Peyer's patch (tissue), 4 donors: ENCODE measurements at regions not wholly inside any gene's neighbourhood (a gene's known extent, or its start where the extent isn't known, plus 50 kb on each side); places are given as distances from the start of the nearest gene placed in this dataset.

ENCODE experiments used
- DNase-seq, 3 donors: peaks; one replicate each; pipeline ENCODE4 v3.0.0-alpha.2; 2017 to 2019
- H3K27ac ChIP-seq, 4 donors: fragments of 200-600 bp; sonication (generic); one replicate each; pipeline ENCODE4 v1.5.1; 2016 to 2019
- H3K27me3 ChIP-seq, 2 donors: fragments of 200-600 bp; sonication (generic); one replicate each; pipeline ENCODE4 v1.5.1; 2019
- H3K36me3 ChIP-seq, 3 donors: fragments of 200-600 bp; sonication (generic); one replicate each; pipeline ENCODE4 v1.5.1; 2016 to 2019
- H3K4me1 ChIP-seq, 4 donors: fragments of 200-600 bp; sonication (generic); one replicate each; pipeline ENCODE4 v1.5.1; 2016 to 2019
- H3K4me3 ChIP-seq, 4 donors: fragments of 200-600 bp; sonication (generic); 1 replicate in 3 of 4; 2 replicates in 1 of 4; pipeline ENCODE4 v1.5.1; 2016 to 2019; ENCODE audit warnings: mild to moderate bottlenecking in 1 of 4
- H3K9me3 ChIP-seq, 4 donors: fragments of 200-600 bp; sonication (generic); one replicate each; pipeline ENCODE4 v1.5.1; 2016 to 2019; ENCODE audit warnings: mild to moderate bottlenecking in 1 of 4
- CTCF ChIP-seq, 6 experiments: fragments of 450-650 bp in 4 of 6; fragments of 200-600 bp in 2 of 6; sonication (generic) in 1 of 6; IDR thresholded peaks; one replicate each; pipeline ENCODE4 v1.5.1; 2017 to 2019; ENCODE audit warnings: antibody characterized with exemption in 6 of 6, mild to moderate bottlenecking in 3 of 6, moderate library complexity in 1 of 6
- POLR2A ChIP-seq, 2 donors: fragments of 450-650 bp; IDR thresholded peaks; one replicate each; pipeline ENCODE4 v1.5.1; 2017; ENCODE audit warnings: antibody characterized with exemption in 2 of 2, mild to moderate bottlenecking in 2 of 2, moderate library complexity in 2 of 2

- peaks cover 0 to 74% (median 3%) of the 10 kb centered on the region in 3 donors for H3K36me3 ChIP-seq
- DNase-seq = no peak
These were observed 50.8 kb downstream of the RBM27 start for GRCh38 chr5:146254223-146254622.

GRCh38 chr5:146273109-146273508 is 65.5 kb upstream of the POU4F3 start:
- Histone ChIP-seq H3K36me3 (peaks cover 0 to 91% (median 0%) of the 10 kb centered on the region in 3 donors), H3K9me3 (no peaks in the 10 kb centered on the region), H3K27ac (no peak overlapping the region), H3K4me1 (no peaks in the 10 kb centered on the region), H3K27me3 (no peaks in the 10 kb centered on the region), H3K4me3 (no peak overlapping the region)
- no peak for TF ChIP-seq POLR2A (IDR thresholded peaks at IDR 0.05)
- no peak for TF ChIP-seq CTCF (IDR thresholded peaks at IDR 0.05)
- no peak for DNase-seq

More at GRCh38 chr5:146254223-146254622, 50.8 kb downstream of the RBM27 start:
- H3K9me3 ChIP-seq = no peaks in the 10 kb centered on the region
- H3K27me3 ChIP-seq = no peaks in the 10 kb centered on the region
- H3K27ac ChIP-seq = no peak overlapping the region
- H3K4me3 ChIP-seq = no peak overlapping the region
- H3K4me1 ChIP-seq = no peaks in the 10 kb centered on the region
- no peak for TF ChIP-seq CTCF (IDR thresholded peaks at IDR 0.05)
- TF ChIP-seq POLR2A (IDR thresholded peaks at IDR 0.05) = no peak

- Histone ChIP-seq H3K36me3 (peaks cover 0 to 64% (median 2%) of the 10 kb centered on the region in 3 donors), H3K27me3 (no peaks in the 10 kb centered on the region), H3K27ac (no peak overlapping the region), H3K4me1 (no peaks in the 10 kb centered on the region), H3K9me3 (no peaks in the 10 kb centered on the region), H3K4me3 (no peak overlapping the region)
- TF ChIP-seq POLR2A (IDR thresholded peaks at IDR 0.05) = no peak
- no peak for TF ChIP-seq CTCF (IDR thresholded peaks at IDR 0.05)
- DNase-seq = no peak
These were observed 55.3 kb upstream of the POU4F3 start for GRCh38 chr5:146283344-146283761.

- Histone ChIP-seq H3K36me3 (peaks cover 0 to 57% (median 2%) of the 10 kb centered on the region in 3 donors), H3K27ac (no peak overlapping the region), H3K27me3 (no peaks in the 10 kb centered on the region), H3K9me3 (no peaks in the 10 kb centered on the region), H3K4me3 (no peak overlapping the region), H3K4me1 (no peaks in the 10 kb centered on the region)
- no peak for DNase-seq
- no peak for TF ChIP-seq CTCF (IDR thresholded peaks at IDR 0.05)
- no peak for TF ChIP-seq POLR2A (IDR thresholded peaks at IDR 0.05)
These were observed 54.6 kb upstream of the POU4F3 start for GRCh38 chr5:146284016-146284415.
